Stimulated activated naive CD8-positive, alpha-beta T cell treated with anti-CD3 and anti-CD28 coated beads, Interleukin-15, Interleukin-2, amounts not matched to agents 100 U/mL and 50 U/mL, for 24 hours (primary cell): ENCODE measurements at regions not wholly inside any gene's neighbourhood (a gene's known extent, or its start where the extent isn't known, plus 50 kb on each side); places are given as distances from the start of the nearest gene placed in this dataset.
A peak's percentile ranks its signal among the peaks of the same experiment; 100 is the strongest.
"Not testable (repeated sequence)": the region's sequence is repeated elsewhere in the genome, so short reads cannot be mapped to it uniquely, and the experiment has no call there.

Experiments
- ATAC-seq: fragments of 150-1000 bp; cut with Tn5 transposase; one replicate; pipeline ENCODE4 v1.10.0; 2021
- DNase-seq: peaks from one replicate; pipeline ENCODE4 v3.0.0; 2021

GRCh38 chrX:10676235-10676957 lies 56.0 kb upstream of the MID1 start:
- DNase-seq: no peak
- no peak for ATAC-seq

DNA sequence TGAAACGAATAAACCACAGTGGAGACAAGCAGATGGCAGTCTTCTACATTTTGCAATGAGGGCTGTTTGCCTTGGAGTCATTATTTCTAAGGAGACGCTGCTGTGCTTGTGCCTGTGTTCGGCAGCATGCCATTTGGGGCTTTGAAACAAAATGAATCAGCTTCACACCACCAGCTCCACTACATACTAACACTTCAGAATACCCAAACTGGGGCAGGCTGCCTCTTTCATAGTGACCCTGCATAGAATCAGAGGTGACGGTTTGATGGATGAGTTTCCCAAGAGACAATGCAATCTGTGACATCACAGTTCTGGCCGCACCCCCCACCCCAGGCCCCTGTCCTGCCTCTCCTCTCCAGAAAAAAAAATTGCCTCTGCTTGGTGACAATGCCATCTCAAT lies 57.1 kb upstream of the MID1 start:
- ATAC-seq (no peak), DNase-seq (no peak)

DNA sequence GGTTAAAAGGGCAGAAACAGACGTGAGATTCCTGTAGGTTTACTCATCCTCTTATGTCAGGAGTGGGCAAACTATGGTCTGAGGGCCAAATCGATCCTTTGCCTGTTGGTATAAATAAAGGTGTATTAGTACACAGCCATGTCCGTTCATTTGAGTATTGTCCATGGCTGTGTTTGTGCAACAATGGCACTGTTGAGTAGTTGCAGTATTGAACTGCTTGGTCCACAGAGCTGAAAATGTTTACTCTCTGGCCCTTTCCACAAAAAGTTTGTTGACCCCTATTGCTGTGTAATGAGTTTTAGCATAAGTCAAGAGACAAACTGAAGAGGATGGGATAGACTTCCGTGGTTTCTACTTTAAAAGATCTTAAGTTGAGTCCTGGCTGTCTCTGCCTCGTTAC lies 59.0 kb upstream of the MID1 start:
- no peak for DNase-seq
- ATAC-seq: no peak

DNA sequence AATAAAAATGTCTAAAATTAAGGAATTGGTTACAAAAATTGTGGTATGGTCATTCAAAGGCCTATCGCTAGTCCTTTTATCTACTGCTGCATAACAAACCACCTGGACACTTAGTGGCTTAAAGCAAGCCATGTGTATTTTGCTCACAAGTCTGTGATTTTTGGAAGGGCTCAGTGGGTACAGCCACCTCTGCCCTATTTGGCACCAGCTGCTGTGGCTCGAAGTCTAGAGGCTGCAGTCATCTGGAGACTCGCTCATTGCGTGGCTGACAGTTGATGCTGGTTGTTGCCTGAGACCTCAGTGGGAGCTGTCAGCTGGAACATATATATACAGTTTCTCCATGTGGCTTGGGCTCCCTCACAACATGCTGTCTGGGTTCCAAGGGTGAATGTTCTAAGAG lies 60.8 kb upstream of the MID1 start:
- ATAC-seq: no peak

DNA sequence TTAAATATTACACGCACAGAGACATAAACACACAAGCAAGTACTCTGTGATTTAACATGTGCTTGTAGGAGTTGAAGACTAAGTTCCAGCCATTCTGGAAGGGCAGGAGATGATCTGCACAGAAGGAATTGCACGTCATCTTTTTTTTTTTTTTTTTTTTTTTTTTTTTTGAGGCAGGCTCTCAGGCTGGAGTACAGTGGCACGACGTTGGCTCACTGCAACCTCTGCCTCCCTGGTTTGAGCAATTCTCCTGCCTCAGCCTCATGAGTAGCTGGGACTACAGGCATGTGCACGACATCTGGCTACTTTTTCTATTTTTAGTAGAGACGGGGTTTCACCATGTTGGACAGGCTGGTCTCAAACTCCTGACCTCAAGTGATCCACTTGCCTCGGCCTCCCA lies 63.2 kb upstream of the MID1 start:
- ATAC-seq, DNase-seq: not testable (repeated sequence)

More for the DNA sequence above, 60.8 kb upstream of the MID1 start:
- no peak for DNase-seq

GRCh38 chrX:10685923-10686595 lies 65.7 kb upstream of the MID1 start:
- no peak for ATAC-seq
- no peak for DNase-seq

DNA sequence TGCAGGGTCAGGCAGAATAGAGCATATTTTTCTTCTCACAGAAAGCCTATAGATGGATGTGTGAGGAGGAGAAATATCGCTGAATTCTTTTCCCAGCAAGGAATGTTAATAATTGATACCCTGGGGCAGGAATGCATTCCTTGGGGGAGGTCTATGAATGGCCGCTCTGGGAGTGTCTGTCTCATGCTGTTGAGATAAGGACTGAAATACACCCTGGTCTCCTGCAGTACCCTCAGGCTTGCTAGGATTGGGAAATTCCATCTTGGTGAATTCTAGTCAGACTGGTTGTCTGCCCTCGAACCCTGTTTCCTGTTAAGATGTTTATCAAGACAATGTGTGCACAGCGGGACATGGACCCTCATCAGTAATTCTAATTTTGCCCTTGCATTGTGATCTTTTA lies 71.4 kb upstream of the MID1 start:
- not testable (repeated sequence) for ATAC-seq, DNase-seq

DNA sequence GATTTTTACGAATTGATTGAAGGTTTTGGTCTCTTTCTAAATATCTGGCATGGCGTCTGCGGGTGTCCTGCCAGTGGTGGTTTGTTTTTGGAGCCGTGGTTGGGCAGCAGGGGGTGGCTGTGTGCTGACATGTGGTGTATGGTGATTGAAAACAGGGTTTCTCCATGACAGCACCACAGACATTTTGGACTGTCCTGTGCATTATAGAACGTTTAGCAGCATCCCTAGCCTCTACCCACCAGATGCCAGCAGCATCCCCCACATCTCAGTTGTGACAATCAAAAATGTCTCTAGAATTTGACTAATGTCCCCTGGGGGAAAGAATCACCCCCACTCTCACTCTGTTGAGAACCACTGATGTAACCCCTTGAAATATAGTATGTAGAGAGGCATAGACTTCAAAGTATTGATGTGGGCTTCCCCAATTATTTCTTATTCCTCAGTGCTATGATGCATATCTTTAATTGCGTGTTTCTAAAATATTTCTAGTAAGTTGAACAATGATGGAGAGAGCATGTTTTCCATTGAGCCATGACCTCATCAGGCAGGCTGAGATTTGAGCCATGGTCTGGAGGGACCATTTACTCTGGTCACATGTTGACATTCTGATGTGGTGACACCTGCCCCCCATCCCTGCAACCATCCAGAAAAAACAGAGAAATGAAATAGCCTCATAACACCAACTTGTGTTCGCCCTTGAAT lies 77.4 kb upstream of the MID1 start:
- DNase-seq (no peak), ATAC-seq (no peak)

- no peak for ATAC-seq
- DNase-seq: no peak
Observed at GRCh38 chrX:10698318-10698640, 77.9 kb upstream of the MID1 start.

- ATAC-seq: no peak
- DNase-seq: no peak
Observed at GRCh38 chrX:10702031-10702430, 81.6 kb upstream of the MID1 start.

DNA sequence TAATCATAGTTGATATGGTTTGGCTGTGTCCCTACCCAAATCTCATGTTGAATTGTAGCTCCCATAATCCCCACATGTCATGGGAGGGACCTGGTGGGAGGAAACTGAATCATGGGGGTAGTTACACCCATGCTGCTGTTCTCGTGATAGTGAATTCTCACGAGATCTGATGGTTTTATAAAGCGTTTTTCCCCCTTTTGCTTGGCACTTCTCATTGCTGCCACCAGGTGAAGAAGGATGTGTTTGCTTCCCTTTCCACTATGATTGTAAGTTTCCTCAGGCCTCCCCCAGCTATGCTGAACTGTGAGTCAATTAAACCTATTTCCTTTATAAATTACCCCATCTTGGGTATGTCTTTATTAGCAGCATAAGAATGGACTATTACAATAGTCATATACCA lies 86.0 kb upstream of the MID1 start:
- not testable (repeated sequence) for DNase-seq, ATAC-seq

DNA sequence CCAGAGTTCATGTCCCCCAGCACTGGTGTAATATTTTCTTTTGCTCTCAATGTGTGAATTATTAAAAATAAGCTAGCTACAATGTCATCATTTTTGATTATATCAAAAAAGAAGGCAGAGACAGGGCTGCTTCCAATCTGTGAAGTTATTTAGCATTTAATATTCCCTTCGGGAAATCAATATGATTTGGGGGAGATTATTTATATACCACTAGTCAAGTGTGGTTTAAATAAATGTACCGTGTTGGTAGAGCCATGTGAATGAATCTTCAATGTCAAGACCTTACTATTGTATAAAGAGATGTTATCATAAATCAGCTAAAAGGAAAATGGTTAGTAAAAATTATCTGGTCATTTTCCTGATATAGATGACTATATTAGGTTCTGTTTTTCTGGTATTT lies 87.4 kb upstream of the MID1 start:
- ATAC-seq: no peak

DNA sequence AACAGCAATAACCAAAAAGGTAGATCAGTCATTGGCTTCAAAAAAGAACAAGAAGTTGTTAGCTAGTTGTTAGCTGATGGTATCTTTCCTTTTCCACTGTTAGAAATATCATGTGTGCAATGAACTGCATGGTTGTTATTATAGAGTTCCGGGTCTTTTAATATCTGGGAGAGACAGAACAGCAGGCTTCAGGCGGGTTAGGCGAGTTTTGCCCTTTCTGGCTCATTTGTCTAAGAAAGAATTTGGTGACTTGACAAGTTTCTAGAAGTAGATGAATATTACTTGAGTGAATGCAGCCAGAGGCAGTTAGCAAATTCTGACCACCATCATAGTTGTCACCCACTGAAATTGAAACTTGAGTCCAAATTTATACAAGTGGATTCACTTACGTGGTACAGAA lies 88.9 kb upstream of the MID1 start:
- no peak for DNase-seq
- ATAC-seq: no peak

More for the DNA sequence above, 87.4 kb upstream of the MID1 start:
- no peak for DNase-seq

GRCh38 chrX:10714531-10714930 lies 94.1 kb upstream of the MID1 start:
- ATAC-seq (no peak), DNase-seq (no peak)

- DNase-seq (peak; percentile 31), ATAC-seq (no peak)
Observed at GRCh38 chrX:10722851-10723250, 102.5 kb upstream of the MID1 start.

GRCh38 chrX:10725071-10725470 lies 104.7 kb upstream of the MID1 start:
- DNase-seq (no peak), ATAC-seq (no peak)

- DNase-seq: no peak
- no peak for ATAC-seq
Observed at GRCh38 chrX:10726647-10727046, 106.3 kb upstream of the MID1 start.

- no peak for ATAC-seq
Observed at GRCh38 chrX:10728806-10729389, 108.5 kb upstream of the MID1 start.

DNA sequence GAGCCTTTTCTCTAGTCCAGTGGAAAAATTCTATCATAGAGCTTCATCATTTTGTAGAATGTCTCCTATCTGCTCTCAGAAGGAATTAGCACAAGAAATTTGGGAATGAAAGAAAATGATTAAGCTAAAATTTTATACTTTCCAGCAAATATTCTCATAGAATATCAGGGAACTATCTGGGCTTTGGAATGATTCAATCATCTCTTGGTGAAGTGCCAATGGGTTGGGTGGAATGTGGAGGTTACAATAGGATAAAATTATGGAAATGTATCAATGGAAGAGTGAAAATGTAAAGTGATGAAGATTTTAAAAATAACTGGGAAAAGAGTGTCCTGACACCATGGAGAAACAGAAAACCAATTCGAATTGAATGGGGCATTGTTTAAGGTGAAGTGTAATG lies 119.0 kb upstream of the MID1 start:
- ATAC-seq (no peak), DNase-seq (no peak)

More at GRCh38 chrX:10728806-10729389, 108.5 kb upstream of the MID1 start:
- DNase-seq: no peak

GRCh38 chrX:10741003-10741402 lies 120.6 kb upstream of the MID1 start:
- ATAC-seq: no peak
- DNase-seq: no peak

DNA sequence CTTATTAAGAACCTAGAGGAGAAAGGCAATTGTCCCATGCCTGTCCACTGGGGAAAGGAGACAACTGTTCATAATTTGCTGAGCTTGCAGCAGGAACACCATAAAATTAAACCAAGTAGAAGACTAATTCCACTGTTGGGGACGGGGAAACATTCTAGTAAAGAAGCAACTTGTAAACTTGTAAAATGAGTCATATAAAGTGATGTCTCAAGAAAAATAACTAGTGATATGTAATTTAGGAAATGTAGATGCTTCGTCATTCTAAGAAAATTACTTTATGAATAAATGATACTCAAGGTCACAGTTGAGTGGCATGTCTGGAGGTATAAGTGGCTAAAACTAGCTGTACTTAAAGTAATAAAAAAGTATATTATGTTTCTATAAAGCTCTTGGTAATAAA lies 121.2 kb upstream of the MID1 start:
- ATAC-seq (no peak), DNase-seq (no peak)

GRCh38 chrX:10743476-10743875 lies 123.1 kb upstream of the MID1 start:
- ATAC-seq: no peak

DNA sequence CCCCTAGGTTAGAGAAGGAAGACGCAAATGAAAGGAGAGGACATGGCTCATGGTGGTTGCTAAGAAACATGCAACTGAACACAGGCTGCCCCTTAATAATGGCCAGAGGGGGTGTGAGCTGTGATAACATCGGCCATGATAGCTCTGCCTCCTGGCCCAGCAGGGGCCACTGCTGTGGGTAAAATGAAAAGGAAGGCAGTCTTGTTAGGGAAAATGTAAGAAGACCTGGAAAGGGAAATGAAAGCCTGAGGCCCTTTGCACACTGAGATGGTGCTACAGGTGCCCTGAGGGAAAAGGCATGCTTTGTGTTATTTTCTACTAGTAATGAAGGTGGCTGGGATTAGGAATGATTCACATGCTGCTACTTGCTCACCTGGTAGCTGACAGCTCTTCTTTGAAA lies 123.6 kb upstream of the MID1 start:
- no peak for ATAC-seq
- no peak for DNase-seq

More at GRCh38 chrX:10743476-10743875, 123.1 kb upstream of the MID1 start:
- no peak for DNase-seq
